Activated CD4-positive, alpha-beta memory T cell treated with anti-CD3 and anti-CD28 coated beads for 36 hours (primary cell): ENCODE measurements at regions not wholly inside any gene's neighbourhood (a gene's known extent, or its start where the extent isn't known, plus 50 kb on each side); places are given as distances from the start of the nearest gene placed in this dataset.

Experiments used
- CTCF ChIA-PET: fragments of 350-600 bp; sonication (Branson Sonifier 250); formaldehyde crosslinking; loops from one replicate; lab custom pipeline; 2021; ENCODE audit warnings: antibody characterized with exemption, inconsistent platforms; lab: Charles Lee
- POLR2A ChIA-PET: fragments of 350-600 bp; sonication (Branson Sonifier 250); formaldehyde crosslinking; loops from one replicate; lab custom pipeline; 2021; ENCODE audit warnings: antibody characterized with exemption; lab: Charles Lee
- DNase-seq: peaks from one replicate; pipeline ENCODE4 v3.0.0-alpha.2; 2020
- H3K27ac Mint-ChIP-seq: one replicate; pipeline ENCODE4 v1.8.0; 2021; ENCODE audit warnings: mixed read lengths
- H3K27me3 Mint-ChIP-seq: one replicate; pipeline ENCODE4 v1.8.0; 2021; ENCODE audit warnings: mixed read lengths
- H3K36me3 Mint-ChIP-seq: one replicate; pipeline ENCODE4 v1.8.0; 2021; ENCODE audit warnings: mixed read lengths
- H3K4me1 Mint-ChIP-seq: one replicate; pipeline ENCODE4 v1.8.0; 2021; ENCODE audit warnings: low read depth, mixed read lengths
- H3K4me3 Mint-ChIP-seq: one replicate; pipeline ENCODE4 v1.8.0; 2021; ENCODE audit warnings: mild to moderate bottlenecking, mixed read lengths
- H3K9me3 Mint-ChIP-seq: one replicate; pipeline ENCODE4 v1.8.0; 2021; ENCODE audit warnings: mixed read lengths
- intact Hi-C: fragments of 100-400 bp; cut with micrococcal nuclease; formaldehyde crosslinking; loops from one replicate; pipeline ENCODE4 v1.15.1; 2023

GRCh38 chr14:83734431-83734830 lies 1795.5 kb upstream of the FLRT2 start:
- H3K9me3 Mint-ChIP-seq = peaks cover 19% of the 10 kb centered on the region
- POLR2A ChIA-PET = no interaction called here
- no peak overlapping the region for H3K27ac Mint-ChIP-seq
- intact Hi-C loops = no loop called here
- DNase-seq = no peak
- H3K4me1 Mint-ChIP-seq = no peaks in the 10 kb centered on the region
- CTCF ChIA-PET = no interaction called here
- no peaks in the 10 kb centered on the region for H3K27me3 Mint-ChIP-seq
- no peaks in the 10 kb centered on the region for H3K36me3 Mint-ChIP-seq
- H3K4me3 Mint-ChIP-seq = no peak overlapping the region

- Mint-ChIP-seq H3K27me3 (no peaks in the 10 kb centered on the region), H3K4me3 (no peak overlapping the region), H3K36me3 (no peaks in the 10 kb centered on the region), H3K9me3 (peaks cover 13% of the 10 kb centered on the region), H3K27ac (no peak overlapping the region), H3K4me1 (no peaks in the 10 kb centered on the region)
- no peak for DNase-seq
- intact Hi-C loops = no loop called here
- CTCF ChIA-PET = no interaction called here
- POLR2A ChIA-PET = no interaction called here
Observed at GRCh38 chr14:83741269-83741668, 1788.7 kb upstream of the FLRT2 start.

GRCh38 chr14:83744224-83744623 lies 1785.7 kb upstream of the FLRT2 start:
- CTCF ChIA-PET = no interaction called here
- Mint-ChIP-seq H3K4me1 (no peaks in the 10 kb centered on the region), H3K9me3 (peaks cover 25% of the 10 kb centered on the region), H3K36me3 (no peaks in the 10 kb centered on the region), H3K4me3 (no peak overlapping the region), H3K27me3 (no peaks in the 10 kb centered on the region), H3K27ac (no peak overlapping the region)
- POLR2A ChIA-PET = no interaction called here
- intact Hi-C loops = no loop called here
- DNase-seq = no peak

- no peaks in the 10 kb centered on the region for H3K36me3 Mint-ChIP-seq
- intact Hi-C loops = no loop called here
- POLR2A ChIA-PET = no interaction called here
Observed at GRCh38 chr14:83744891-83745290, 1785.1 kb upstream of the FLRT2 start.

GRCh38 chr14:83746336-83746735 lies 1783.6 kb upstream of the FLRT2 start:
- Mint-ChIP-seq H3K4me1 (no peaks in the 10 kb centered on the region), H3K27ac (no peak overlapping the region), H3K27me3 (no peaks in the 10 kb centered on the region), H3K36me3 (no peaks in the 10 kb centered on the region), H3K4me3 (no peak overlapping the region), H3K9me3 (peaks cover 30% of the 10 kb centered on the region)
- ChIA-PET CTCF (no interaction called here), POLR2A (no interaction called here)
- no peak for DNase-seq
- intact Hi-C loops = no loop called here

More at GRCh38 chr14:83744891-83745290, 1785.1 kb upstream of the FLRT2 start:
- peaks cover 28% of the 10 kb centered on the region for H3K9me3 Mint-ChIP-seq
- DNase-seq = no peak
- CTCF ChIA-PET = no interaction called here
- no peaks in the 10 kb centered on the region for H3K4me1 Mint-ChIP-seq
- H3K4me3 Mint-ChIP-seq = no peak overlapping the region
- no peak overlapping the region for H3K27ac Mint-ChIP-seq
- no peaks in the 10 kb centered on the region for H3K27me3 Mint-ChIP-seq

GRCh38 chr14:83757916-83758315 lies 1772.0 kb upstream of the FLRT2 start:
- CTCF ChIA-PET = no interaction called here
- intact Hi-C loops = no loop called here
- POLR2A ChIA-PET = no interaction called here
- Mint-ChIP-seq H3K36me3 (no peaks in the 10 kb centered on the region), H3K4me3 (no peak overlapping the region), H3K4me1 (no peaks in the 10 kb centered on the region), H3K9me3 (peaks cover 5% of the 10 kb centered on the region), H3K27ac (no peak overlapping the region), H3K27me3 (no peaks in the 10 kb centered on the region)
- DNase-seq = no peak

GRCh38 chr14:83764656-83765599 lies 1765.0 kb upstream of the FLRT2 start:
- ChIA-PET POLR2A (no interaction called here), CTCF (no interaction called here)
- Mint-ChIP-seq H3K4me3 (no peak overlapping the region), H3K36me3 (no peaks in the 10 kb centered on the region), H3K4me1 (no peaks in the 10 kb centered on the region), H3K9me3 (peaks cover 16% of the 10 kb centered on the region), H3K27ac (no peak overlapping the region), H3K27me3 (no peaks in the 10 kb centered on the region)
- intact Hi-C loops = no loop called here
- DNase-seq = no peak

- DNase-seq = no peak
- intact Hi-C loops = no loop called here
- peaks cover 15% of the 10 kb centered on the region for H3K9me3 Mint-ChIP-seq
- CTCF ChIA-PET = no interaction called here
- POLR2A ChIA-PET = no interaction called here
- no peak overlapping the region for H3K4me3 Mint-ChIP-seq
- no peaks in the 10 kb centered on the region for H3K27me3 Mint-ChIP-seq
- no peak overlapping the region for H3K27ac Mint-ChIP-seq
- no peaks in the 10 kb centered on the region for H3K36me3 Mint-ChIP-seq
- no peaks in the 10 kb centered on the region for H3K4me1 Mint-ChIP-seq
Observed at GRCh38 chr14:83777516-83777915, 1752.4 kb upstream of the FLRT2 start.

GRCh38 chr14:83779266-83779665 lies 1750.7 kb upstream of the FLRT2 start:
- Mint-ChIP-seq H3K27me3 (no peaks in the 10 kb centered on the region), H3K36me3 (no peaks in the 10 kb centered on the region), H3K9me3 (peaks cover 16% of the 10 kb centered on the region), H3K27ac (no peak overlapping the region), H3K4me1 (no peaks in the 10 kb centered on the region), H3K4me3 (no peak overlapping the region)
- no peak for DNase-seq
- CTCF ChIA-PET = no interaction called here
- POLR2A ChIA-PET = no interaction called here
- intact Hi-C loops = no loop called here

- Mint-ChIP-seq H3K27me3 (no peaks in the 10 kb centered on the region), H3K9me3 (peaks cover 16% of the 10 kb centered on the region), H3K4me3 (no peak overlapping the region), H3K4me1 (no peaks in the 10 kb centered on the region), H3K27ac (no peak overlapping the region), H3K36me3 (no peaks in the 10 kb centered on the region)
- DNase-seq = no peak
- POLR2A ChIA-PET = no interaction called here
- CTCF ChIA-PET = no interaction called here
- intact Hi-C loops = no loop called here
Observed at GRCh38 chr14:83780321-83780720, 1749.6 kb upstream of the FLRT2 start.

- H3K4me3 Mint-ChIP-seq = no peak overlapping the region
- DNase-seq = no peak
- intact Hi-C loops = no loop called here
- peaks cover 20% of the 10 kb centered on the region for H3K9me3 Mint-ChIP-seq
- POLR2A ChIA-PET = no interaction called here
- H3K27ac Mint-ChIP-seq = no peak overlapping the region
- H3K4me1 Mint-ChIP-seq = no peaks in the 10 kb centered on the region
- H3K36me3 Mint-ChIP-seq = no peaks in the 10 kb centered on the region
- CTCF ChIA-PET = no interaction called here
- H3K27me3 Mint-ChIP-seq = no peaks in the 10 kb centered on the region
Observed at GRCh38 chr14:83798421-83798820, 1731.5 kb upstream of the FLRT2 start.

- no peaks in the 10 kb centered on the region for H3K27me3 Mint-ChIP-seq
- H3K36me3 Mint-ChIP-seq = no peaks in the 10 kb centered on the region
- H3K4me1 Mint-ChIP-seq = no peaks in the 10 kb centered on the region
- POLR2A ChIA-PET = no interaction called here
- no peak overlapping the region for H3K4me3 Mint-ChIP-seq
- peaks cover 25% of the 10 kb centered on the region for H3K9me3 Mint-ChIP-seq
- intact Hi-C loops = no loop called here
- DNase-seq = no peak
- H3K27ac Mint-ChIP-seq = no peak overlapping the region
- CTCF ChIA-PET = no interaction called here
Observed at GRCh38 chr14:83799233-83799632, 1730.7 kb upstream of the FLRT2 start.

GRCh38 chr14:83814896-83815295 lies 1715.0 kb upstream of the FLRT2 start:
- H3K27me3 Mint-ChIP-seq = no peaks in the 10 kb centered on the region
- intact Hi-C loops = no loop called here
- no peaks in the 10 kb centered on the region for H3K4me1 Mint-ChIP-seq
- H3K9me3 Mint-ChIP-seq = peaks cover 20% of the 10 kb centered on the region
- ChIA-PET POLR2A (no interaction called here), CTCF (no interaction called here)
- H3K27ac Mint-ChIP-seq = no peak overlapping the region
- H3K4me3 Mint-ChIP-seq = no peak overlapping the region
- no peaks in the 10 kb centered on the region for H3K36me3 Mint-ChIP-seq
- no peak for DNase-seq
